ENCODE measurements at regions not wholly inside any gene's neighbourhood (a gene's known extent, or its start where the extent isn't known, plus 50 kb on each side); places are given as distances from the start of the nearest gene placed in this dataset.

GRCh38 chr22:48701296-48702030 lies 1126.2 kb downstream of the BRD1 start:
- no peak for DNase-seq (ENCODE audit: low read depth)

- no peak for DNase-seq (ENCODE audit: low read depth)
Measured at GRCh38 chr22:48700566-48701295, 1126.9 kb downstream of the BRD1 start.

- DNase-seq (ENCODE audit: low read depth): no peak
Measured at GRCh38 chr22:48700180-48700565, 1127.5 kb downstream of the BRD1 start.

GRCh38 chr22:48699511-48699910 lies 1128.2 kb downstream of the BRD1 start:
- DNase-seq (ENCODE audit: low read depth): no peak

- no peak for DNase-seq (ENCODE audit: low read depth)
Measured at GRCh38 chr22:48698618-48699017, 1129.1 kb downstream of the BRD1 start.

- no peak for DNase-seq (ENCODE audit: low read depth)
Measured at GRCh38 chr22:48697694-48698276, 1129.9 kb downstream of the BRD1 start.

GRCh38 chr22:48697223-48697622 lies 1130.5 kb downstream of the BRD1 start:
- DNase-seq (ENCODE audit: low read depth): no peak

- DNase-seq (ENCODE audit: low read depth): no peak
Measured at GRCh38 chr22:48696371-48696770, 1131.3 kb downstream of the BRD1 start.

- no peak for DNase-seq (ENCODE audit: low read depth)
Measured at GRCh38 chr22:48695731-48696305, 1131.9 kb downstream of the BRD1 start.

- DNase-seq (ENCODE audit: low read depth): peak; percentile 41
Measured at GRCh38 chr22:48695251-48695650, 1132.4 kb downstream of the BRD1 start.

GRCh38 chr22:48694296-48694883 lies 1133.3 kb downstream of the BRD1 start:
- no peak for DNase-seq (ENCODE audit: low read depth)

GRCh38 chr22:48693377-48694135 lies 1134.1 kb downstream of the BRD1 start:
- DNase-seq (ENCODE audit: low read depth): peak; percentile 21

- no peak for DNase-seq (ENCODE audit: low read depth)
Measured at GRCh38 chr22:48692734-48693376, 1134.8 kb downstream of the BRD1 start.

GRCh38 chr22:48691431-48691851 lies 1136.2 kb downstream of the BRD1 start:
- no peak for DNase-seq (ENCODE audit: low read depth)

- no peak for DNase-seq (ENCODE audit: low read depth)
Measured at GRCh38 chr22:48690583-48691317, 1136.9 kb downstream of the BRD1 start.

GRCh38 chr22:48689206-48689605 lies 1138.5 kb downstream of the BRD1 start:
- no peak for DNase-seq (ENCODE audit: low read depth)

GRCh38 chr22:48688366-48688765 lies 1139.3 kb downstream of the BRD1 start:
- DNase-seq (ENCODE audit: low read depth): no peak

GRCh38 chr22:48687606-48688005 lies 1140.1 kb downstream of the BRD1 start:
- DNase-seq (ENCODE audit: low read depth): no peak

GRCh38 chr22:48686694-48687302 lies 1140.9 kb downstream of the BRD1 start:
- no peak for DNase-seq (ENCODE audit: low read depth)

GRCh38 chr22:48685767-48686166 lies 1141.9 kb downstream of the BRD1 start:
- DNase-seq (ENCODE audit: low read depth): no peak
